ENCODE measurements at regions not wholly inside any gene's neighbourhood (a gene's known extent, or its start where the extent isn't known, plus 50 kb on each side); places are given as distances from the start of the nearest gene placed in this dataset.
A peak's percentile ranks its signal among the peaks of the same experiment; 100 is the strongest.

GRCh38 chr18:37778417-37779165 lies 213.0 kb upstream of the CELF4 start:
- DNase-seq, result peak; percentile 8 to 44

- no peak for DNase-seq
Observed at GRCh38 chr18:37769826-37770225, 204.2 kb upstream of the CELF4 start.

GRCh38 chr18:37764541-37765288 lies 199.1 kb upstream of the CELF4 start:
- DNase-seq, result no peak

GRCh38 chr18:37762076-37762621 lies 196.6 kb upstream of the CELF4 start:
- no peak for DNase-seq

- DNase-seq, result no peak
Observed at GRCh38 chr18:37754141-37754540, 188.5 kb upstream of the CELF4 start.

GRCh38 chr18:37742436-37742835 lies 176.8 kb upstream of the CELF4 start:
- DNase-seq, result no peak

GRCh38 chr18:37741032-37741623 lies 175.5 kb upstream of the CELF4 start:
- DNase-seq, result no peak

- no peak for DNase-seq
Observed at GRCh38 chr18:37734406-37734805, 168.8 kb upstream of the CELF4 start.

GRCh38 chr18:37729716-37730115 lies 164.1 kb upstream of the CELF4 start:
- DNase-seq, result no peak

GRCh38 chr18:37724206-37724605 lies 158.6 kb upstream of the CELF4 start:
- no peak for DNase-seq

- no peak for DNase-seq
Observed at GRCh38 chr18:37721544-37722522, 156.2 kb upstream of the CELF4 start.

GRCh38 chr18:37720663-37721062 lies 155.1 kb upstream of the CELF4 start:
- no peak for DNase-seq

GRCh38 chr18:37717656-37718055 lies 152.1 kb upstream of the CELF4 start:
- no peak for DNase-seq

- no peak for DNase-seq
Observed at GRCh38 chr18:37717098-37717497, 151.5 kb upstream of the CELF4 start.

GRCh38 chr18:37716106-37716735 lies 150.6 kb upstream of the CELF4 start:
- DNase-seq, result no peak

GRCh38 chr18:37714691-37715090 lies 149.1 kb upstream of the CELF4 start:
- DNase-seq, result no peak

GRCh38 chr18:37712776-37713175 lies 147.2 kb upstream of the CELF4 start:
- DNase-seq, result no peak

GRCh38 chr18:37711766-37712505 lies 146.3 kb upstream of the CELF4 start:
- no peak for DNase-seq

- no peak for DNase-seq
Observed at GRCh38 chr18:37710726-37711125, 145.1 kb upstream of the CELF4 start.

GRCh38 chr18:37709740-37710139 lies 144.1 kb upstream of the CELF4 start:
- DNase-seq, result no peak

GRCh38 chr18:37705016-37705415 lies 139.4 kb upstream of the CELF4 start:
- no peak for DNase-seq

Measured in NCI-H187 (cell line).